ENCODE measurements at regions not wholly inside any gene's neighbourhood (a gene's known extent, or its start where the extent isn't known, plus 50 kb on each side); places are given as distances from the start of the nearest gene placed in this dataset.
A peak's percentile ranks its signal among the peaks of the same experiment; 100 is the strongest.
"Not testable (repeated sequence)": the region's sequence is repeated elsewhere in the genome, so short reads cannot be mapped to it uniquely, and the experiment has no call there.

- DNase-seq: not testable (repeated sequence)
Measured at GRCh38 chr5:21482983-21483650, 1370.0 kb downstream of the CDH12 start.

- DNase-seq: not testable (repeated sequence)
Measured at GRCh38 chr5:21482522-21482921, 1370.6 kb downstream of the CDH12 start.

DNA sequence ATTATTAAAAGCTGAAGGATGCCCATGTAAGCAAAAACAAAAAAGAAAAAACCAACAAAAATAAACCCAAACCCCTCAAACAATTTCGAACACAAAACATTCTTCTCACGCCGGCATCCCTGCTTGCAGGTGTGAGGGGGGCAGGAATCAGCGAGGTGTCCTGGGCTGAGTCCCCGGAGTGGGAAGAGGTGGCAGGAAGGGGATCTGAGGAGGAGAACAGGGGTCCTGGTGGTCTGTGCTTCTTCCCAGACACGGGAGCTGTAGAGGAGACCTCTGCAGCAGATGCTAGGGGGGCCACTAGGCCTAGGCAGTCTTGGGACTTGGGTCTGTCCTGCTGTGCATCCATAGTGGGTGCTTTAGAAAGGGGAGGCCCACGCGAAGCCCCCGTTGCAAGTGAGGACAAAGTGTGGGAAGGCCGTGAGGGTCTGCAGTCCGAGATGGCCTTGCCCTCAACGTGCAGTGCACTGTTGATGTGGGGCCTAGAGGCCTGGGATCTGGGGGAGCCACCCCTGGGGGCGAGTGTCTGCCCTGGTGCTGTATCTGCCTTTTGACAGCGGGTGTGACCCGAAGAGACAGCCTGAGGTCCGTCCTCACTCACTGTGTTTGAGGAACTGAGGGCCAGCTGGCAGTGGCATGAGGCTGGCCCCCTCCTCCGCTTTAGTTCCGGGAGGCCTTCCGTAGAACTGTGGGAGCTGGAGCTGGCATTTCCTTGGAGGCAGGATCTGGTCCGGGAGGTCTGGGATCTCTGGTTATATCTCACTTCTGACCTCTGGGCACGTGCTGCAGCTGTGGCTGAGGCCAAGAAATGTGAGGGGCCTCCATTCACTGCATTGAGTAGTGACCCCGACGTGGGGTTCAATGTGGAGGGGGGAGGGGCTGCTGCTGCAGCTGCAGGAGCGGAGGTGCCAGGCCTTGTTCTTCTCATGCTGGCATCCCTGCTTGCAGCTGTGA is 1371.5 kb downstream of the CDH12 start:
- DNase-seq: not testable (repeated sequence)

- DNase-seq: not testable (repeated sequence)
Measured at GRCh38 chr5:21480054-21480453, 1373.1 kb downstream of the CDH12 start.

DNA sequence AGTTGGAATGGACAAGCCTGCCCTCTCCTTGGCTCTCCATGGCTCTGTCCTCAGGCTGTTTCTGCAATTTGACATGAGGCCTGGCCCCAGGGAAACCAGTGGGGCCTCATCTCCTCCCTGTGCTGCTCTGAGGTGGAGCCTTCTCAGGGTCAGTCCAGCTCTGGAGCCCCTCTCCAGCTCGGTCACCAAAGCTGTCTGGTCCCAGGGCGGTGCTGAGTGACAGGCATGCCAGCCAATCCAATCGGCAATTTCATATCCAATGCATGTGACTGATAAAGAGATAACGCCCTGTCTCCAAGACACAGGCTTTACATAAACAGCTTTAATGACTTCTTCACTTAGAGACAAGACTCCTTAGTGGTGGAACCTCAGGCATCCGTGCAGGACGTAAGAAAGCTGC is 1379.2 kb downstream of the CDH12 start:
- peak; percentile 10 for DNase-seq

- DNase-seq: not testable (repeated sequence)
Measured at GRCh38 chr5:21473436-21473835, 1379.7 kb downstream of the CDH12 start.

GRCh38 chr5:21471691-21472090 is 1381.5 kb downstream of the CDH12 start:
- DNase-seq: not testable (repeated sequence)

GRCh38 chr5:21469523-21470101 is 1383.5 kb downstream of the CDH12 start:
- peak; percentile 58 for DNase-seq

GRCh38 chr5:21467544-21467943 is 1385.6 kb downstream of the CDH12 start:
- not testable (repeated sequence) for DNase-seq

GRCh38 chr5:21459744-21460073 is 1393.4 kb downstream of the CDH12 start:
- DNase-seq: not testable (repeated sequence)

- DNase-seq: no peak
Measured at GRCh38 chr5:21452449-21452848, 1400.7 kb downstream of the CDH12 start.

DNA sequence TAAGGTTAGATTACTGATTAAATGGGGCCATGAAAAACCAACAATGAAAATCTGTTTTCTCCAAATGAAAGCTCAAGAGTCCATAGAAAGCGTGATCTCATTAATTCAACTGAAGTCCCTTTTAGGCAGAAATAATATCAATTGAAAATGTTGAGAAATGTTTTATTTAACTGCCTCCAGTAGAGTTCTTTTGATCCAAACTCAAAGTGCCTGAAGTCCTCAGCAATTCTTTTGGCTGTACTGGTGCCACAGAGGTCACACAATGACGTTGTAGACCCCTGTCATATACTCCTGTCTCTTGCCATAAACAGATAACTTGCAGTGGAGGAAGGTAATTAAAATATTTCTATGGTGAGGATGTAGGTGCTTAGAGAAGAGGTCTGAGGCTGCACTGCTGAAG is 1420.5 kb downstream of the CDH12 start:
- DNase-seq: no peak

DNA sequence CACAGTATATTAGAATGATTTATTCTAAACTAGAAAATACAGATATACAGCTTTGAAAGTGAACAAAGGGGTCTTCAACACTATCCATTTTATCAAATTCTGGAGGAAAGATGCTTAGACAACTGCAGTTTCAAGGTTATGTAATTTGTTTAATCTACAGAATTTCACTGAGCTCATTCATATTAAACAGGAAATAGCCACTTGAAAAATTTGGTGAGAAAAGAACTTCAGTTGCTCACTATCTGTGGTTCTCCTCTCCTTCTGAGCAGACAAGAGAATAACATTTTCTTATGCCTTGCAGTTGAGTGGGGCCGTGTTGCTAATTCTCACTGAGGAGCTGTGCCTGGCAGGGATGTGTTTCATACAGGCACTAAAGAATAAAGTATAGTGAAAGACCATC is 1428.2 kb downstream of the CDH12 start:
- no peak for DNase-seq

- DNase-seq: no peak
Measured at GRCh38 chr5:21419383-21419782, 1431.4 kb upstream of the CDH18 start.

DNA sequence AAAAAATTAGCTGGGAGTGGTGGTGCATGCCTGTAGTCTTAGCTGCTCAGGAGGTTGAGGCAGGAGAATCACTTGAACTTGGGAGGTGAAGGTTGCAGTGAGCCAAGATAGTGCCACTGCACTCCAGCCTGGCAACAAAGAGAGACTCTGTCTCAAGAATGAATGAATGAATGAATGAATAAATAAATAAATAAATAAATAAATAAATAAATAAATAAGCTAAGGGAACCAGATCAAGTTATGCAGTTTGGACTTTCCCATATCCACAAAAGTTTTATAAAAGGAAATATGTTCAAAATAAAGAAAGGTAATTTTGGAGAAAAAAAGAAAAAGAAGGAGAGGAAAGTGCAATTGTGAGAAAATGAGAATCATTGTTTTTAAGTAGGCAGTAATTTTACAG is 1414.1 kb upstream of the CDH18 start:
- not testable (repeated sequence) for DNase-seq

GRCh38 chr5:21398511-21398910 is 1410.5 kb upstream of the CDH18 start:
- no peak for DNase-seq

GRCh38 chr5:21397693-21398092 is 1409.7 kb upstream of the CDH18 start:
- no peak for DNase-seq

- DNase-seq: peak; percentile 42
Measured at GRCh38 chr5:21391506-21391905, 1403.5 kb upstream of the CDH18 start.

DNA sequence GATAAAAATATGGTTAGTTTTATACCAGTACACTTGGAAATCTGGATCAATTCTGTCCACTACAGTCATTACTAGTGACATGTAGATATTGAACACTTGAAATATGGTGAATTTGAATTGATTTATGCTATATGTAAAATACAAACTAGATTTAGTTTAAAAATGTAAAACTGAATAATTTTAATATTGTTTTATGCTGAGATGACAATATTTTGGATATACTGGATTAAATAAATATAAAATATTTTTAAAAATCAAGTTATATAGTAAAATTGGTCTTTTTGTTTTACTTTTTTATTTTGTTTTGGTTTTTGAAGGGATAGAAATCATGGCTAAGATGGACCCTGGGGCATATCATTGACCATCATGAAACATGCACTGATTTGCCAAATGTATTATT is 1372.8 kb upstream of the CDH18 start:
- DNase-seq: not testable (repeated sequence)

DNA sequence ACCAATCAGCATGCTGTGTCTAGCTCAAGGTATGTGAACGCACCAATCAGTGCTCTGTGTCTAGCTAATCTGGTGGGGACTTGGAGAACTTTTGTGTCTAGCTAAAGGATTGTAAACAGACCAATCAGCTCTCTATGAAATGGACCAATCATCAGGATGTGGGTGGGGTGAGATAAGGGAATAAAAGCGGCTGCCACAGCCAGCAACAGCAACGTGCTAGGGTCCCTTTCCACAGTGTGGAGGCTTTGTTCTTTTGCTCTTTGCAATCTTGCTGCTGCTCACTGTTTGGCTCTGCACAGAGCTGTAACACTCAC is 1353.9 kb upstream of the CDH18 start:
- peak; percentile 0 for DNase-seq

DNA sequence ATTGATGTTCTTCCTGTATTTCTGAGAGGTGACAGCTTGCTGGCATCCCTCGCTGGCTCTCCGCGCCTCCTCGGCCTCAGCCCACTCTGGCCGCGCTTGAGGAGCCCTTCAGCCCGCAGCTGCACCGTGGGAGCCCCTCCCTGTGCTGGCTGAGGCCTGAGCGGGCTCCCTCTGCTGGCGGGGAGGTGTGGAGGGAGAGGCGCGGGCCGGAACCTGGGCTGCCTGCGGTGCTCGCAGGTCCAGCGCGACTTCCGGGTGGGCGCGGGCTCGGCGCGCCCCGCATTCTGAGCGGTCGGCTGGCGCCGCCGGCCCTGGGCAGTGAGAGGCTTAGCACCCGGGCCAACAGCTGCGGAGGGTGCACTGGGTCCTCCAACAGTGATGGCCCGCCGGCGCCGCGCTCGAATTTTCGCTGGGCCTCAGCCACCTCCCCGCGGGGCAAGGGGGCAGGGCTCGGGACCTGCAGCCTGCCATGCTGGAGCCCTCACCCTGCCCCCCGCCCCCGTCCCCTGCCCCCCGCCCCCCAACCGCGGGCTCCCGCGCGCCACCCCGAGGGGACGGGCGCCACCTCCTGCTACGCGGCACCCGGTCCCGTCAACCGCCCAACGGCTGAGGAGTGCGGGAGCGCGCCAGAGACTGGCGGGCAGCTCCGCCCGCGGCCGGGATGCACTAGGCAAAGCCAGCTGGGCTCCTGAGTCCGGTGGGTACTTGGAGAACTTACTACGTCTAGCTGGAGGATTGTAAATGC is 1353.4 kb upstream of the CDH18 start:
- not testable (repeated sequence) for DNase-seq

DNA sequence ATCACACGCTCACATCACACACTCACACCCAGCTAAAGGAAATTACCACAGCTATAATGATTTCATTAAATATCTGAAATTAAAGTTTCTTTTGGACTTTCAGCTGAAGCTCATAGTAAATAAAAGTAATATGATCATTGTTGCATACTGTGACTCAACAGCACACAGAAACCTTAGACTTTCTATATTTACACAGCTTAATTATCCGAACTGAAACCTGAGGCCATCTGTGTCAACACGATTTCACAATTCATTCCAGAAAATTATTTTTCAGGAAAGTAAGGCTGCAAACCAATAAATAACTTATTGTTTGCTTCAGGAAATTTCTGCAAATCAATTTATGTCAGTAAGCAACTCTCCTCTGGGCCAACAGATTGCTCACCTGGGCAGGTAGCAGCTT is 1352.2 kb upstream of the CDH18 start:
- not testable (repeated sequence) for DNase-seq

- not testable (repeated sequence) for DNase-seq
Measured at GRCh38 chr5:21336478-21336877, 1348.5 kb upstream of the CDH18 start.
